GM12892 (cell line): ENCODE measurements at regions not wholly inside any gene's neighbourhood (a gene's known extent, or its start where the extent isn't known, plus 50 kb on each side); places are given as distances from the start of the nearest gene placed in this dataset.

Experiments
- POLR2A ChIP-seq: IDR thresholded peaks from 2 replicates; pipeline ENCODE4 v1.6.1; 2011; ENCODE audit warnings: low read depth, low read length, control low read depth
- POLR2AphosphoS5 ChIP-seq: IDR thresholded peaks from 2 replicates; pipeline ENCODE4 v1.6.1; 2011; ENCODE audit warnings: low read depth, low read length, control low read depth
- TAF1 ChIP-seq: IDR thresholded peaks from 2 replicates; pipeline ENCODE4 v1.6.1; 2011; ENCODE audit warnings: low read depth, mild to moderate bottlenecking, control low read depth, low read length, borderline replicate concordance

- TF ChIP-seq TAF1 (no peak), POLR2A (no peak), POLR2AphosphoS5 (no peak)
Measured at GRCh38 chr17:53186001-53186400, 636.7 kb upstream of the KIF2B start.
